ENCODE measurements at regions not wholly inside any gene's neighbourhood (a gene's known extent, or its start where the extent isn't known, plus 50 kb on each side); places are given as distances from the start of the nearest gene placed in this dataset.

DNA sequence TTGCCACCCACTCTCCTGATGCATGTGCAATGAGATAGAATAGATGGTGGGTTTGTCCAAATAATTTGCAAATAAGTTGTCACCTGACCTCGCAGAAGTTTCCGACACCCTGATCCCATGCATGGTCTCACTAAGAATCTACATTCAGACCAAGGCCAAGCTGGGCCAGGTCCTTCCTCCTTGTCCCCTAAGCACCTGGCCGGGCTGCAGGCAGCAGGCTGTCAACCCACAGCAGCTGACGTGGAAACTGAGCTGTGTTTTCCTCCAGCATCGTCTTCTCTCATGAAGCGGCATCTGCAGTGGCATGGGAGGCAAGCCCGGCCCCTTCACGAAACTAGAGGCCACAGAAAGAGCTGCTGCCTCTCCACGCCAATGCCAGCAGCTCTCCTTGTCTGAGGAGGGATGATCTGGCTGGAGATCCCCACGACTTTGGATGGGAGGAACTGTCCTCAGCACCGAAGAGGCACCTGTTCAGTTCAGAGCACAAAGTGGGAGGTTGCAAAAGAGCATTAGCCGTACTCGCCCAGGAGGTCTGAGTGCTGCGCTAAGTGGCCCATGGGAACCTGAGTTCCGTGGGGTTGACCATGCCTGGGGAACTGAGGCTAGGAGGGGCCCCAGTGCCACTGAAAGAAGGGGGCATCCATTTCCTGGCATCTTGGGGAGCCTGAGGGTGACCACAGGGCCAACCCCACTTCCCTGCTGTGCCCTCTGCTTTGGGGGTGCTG lies 110.5 kb upstream of the INSIG1 start:
- TF ChIP-seq POLR2A (IDR thresholded peaks at IDR 0.05) (no peak), POLR2AphosphoS5 (IDR thresholded peaks at IDR 0.05) (no peak), EP300 (IDR thresholded peaks at IDR 0.05; ENCODE audit: low read depth) (no peak)
- TF ChIP-seq, protein P1, sequence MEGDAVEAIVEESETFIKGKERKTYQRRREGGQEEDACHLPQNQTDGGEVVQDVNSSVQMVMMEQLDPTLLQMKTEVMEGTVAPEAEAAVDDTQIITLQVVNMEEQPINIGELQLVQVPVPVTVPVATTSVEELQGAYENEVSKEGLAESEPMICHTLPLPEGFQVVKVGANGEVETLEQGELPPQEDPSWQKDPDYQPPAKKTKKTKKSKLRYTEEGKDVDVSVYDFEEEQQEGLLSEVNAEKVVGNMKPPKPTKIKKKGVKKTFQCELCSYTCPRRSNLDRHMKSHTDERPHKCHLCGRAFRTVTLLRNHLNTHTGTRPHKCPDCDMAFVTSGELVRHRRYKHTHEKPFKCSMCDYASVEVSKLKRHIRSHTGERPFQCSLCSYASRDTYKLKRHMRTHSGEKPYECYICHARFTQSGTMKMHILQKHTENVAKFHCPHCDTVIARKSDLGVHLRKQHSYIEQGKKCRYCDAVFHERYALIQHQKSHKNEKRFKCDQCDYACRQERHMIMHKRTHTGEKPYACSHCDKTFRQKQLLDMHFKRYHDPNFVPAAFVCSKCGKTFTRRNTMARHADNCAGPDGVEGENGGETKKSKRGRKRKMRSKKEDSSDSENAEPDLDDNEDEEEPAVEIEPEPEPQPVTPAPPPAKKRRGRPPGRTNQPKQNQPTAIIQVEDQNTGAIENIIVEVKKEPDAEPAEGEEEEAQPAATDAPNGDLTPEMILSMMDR (IDR thresholded peaks at IDR 0.05), result no peak
- Histone ChIP-seq H3K27me3 (peaks cover 14% of the 10 kb centered on the region), H3K4me3 (no peak overlapping the region), H3K9me3 (peaks cover 20 to 21% of the 10 kb centered on the region in 2 donors), H3K27ac (no peak overlapping the region), H3K4me1 (no peaks in the 10 kb centered on the region), H3K36me3 (no peaks in the 10 kb centered on the region)
- DNase-seq, result no peak
- in situ Hi-C loops (cut with MboI; ENCODE audit: low pct_ligation_motif_present in 1 of 4, low pct_unique_long_range_greater_than_20kb in 1 of 4, low sequenced_read_pairs in 3 of 4) (loop anchor here (10.0 to 25.0 kb wide), 3 partner anchors 150 to 275 kb away; no protein-coding TSS in a partner anchor), intact Hi-C loops (cut with DNase I; ENCODE audit: low total_unique reads) (loop anchor here (5.0 kb wide), 1 partner anchor 165 kb away; no protein-coding TSS in a partner anchor)
- 75% methylated on average over 14 of the region's 15 CpGs; no CpG with 5 or more reads in 1 of the 2 donors for WGBS, 2 donors (ENCODE audit: low coverage in 1 of 2)

DNA sequence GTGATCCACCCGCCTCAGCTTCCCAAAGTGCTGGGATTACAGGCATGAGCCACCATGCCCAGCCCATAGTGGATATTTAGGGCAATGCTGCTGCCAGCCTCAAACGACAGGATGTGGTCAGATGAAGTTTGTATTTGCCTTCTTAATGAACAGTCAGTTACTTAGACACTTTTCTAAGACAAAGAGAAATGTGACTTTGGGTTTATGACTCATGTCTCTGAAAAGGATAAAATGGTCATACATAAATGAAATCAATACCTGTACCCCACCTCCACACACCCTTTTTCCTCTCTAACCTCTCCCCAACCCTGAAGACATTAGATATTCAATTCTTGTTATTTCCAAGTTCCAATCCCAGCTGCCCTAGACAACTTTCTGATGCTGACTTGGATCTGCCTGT lies 109.3 kb upstream of the INSIG1 start:
- H3K27ac ChIP-seq, result no peak overlapping the region
- 75% methylated on average over 2 of the region's 2 CpGs; no CpG with 5 or more reads in 1 of the 2 donors for WGBS, 2 donors (ENCODE audit: low coverage in 1 of 2)
- H3K4me3 ChIP-seq, result no peak overlapping the region
- H3K4me1 ChIP-seq, result no peaks in the 10 kb centered on the region
- TF ChIP-seq, protein P1 (IDR thresholded peaks at IDR 0.05), result no peak
- TF ChIP-seq EP300 (IDR thresholded peaks at IDR 0.05; ENCODE audit: low read depth) (no peak), POLR2AphosphoS5 (IDR thresholded peaks at IDR 0.05) (no peak), POLR2A (IDR thresholded peaks at IDR 0.05) (no peak)
- intact Hi-C loops (cut with DNase I; ENCODE audit: low total_unique reads), result loop anchor here (5.0 kb wide), 1 partner anchor 164 kb away; no protein-coding TSS in a partner anchor
- no peaks in the 10 kb centered on the region for H3K36me3 ChIP-seq
- DNase-seq, result no peak
- in situ Hi-C loops (cut with MboI; ENCODE audit: low pct_ligation_motif_present in 1 of 4, low pct_unique_long_range_greater_than_20kb in 1 of 4, low sequenced_read_pairs in 3 of 4), result loop anchor here (10.0 to 25.0 kb wide), 3 partner anchors 149 to 276 kb away; no protein-coding TSS in a partner anchor
- H3K9me3 ChIP-seq, result peaks cover 20 to 21% of the 10 kb centered on the region in 2 donors
- peaks cover 18% of the 10 kb centered on the region for H3K27me3 ChIP-seq

DNA sequence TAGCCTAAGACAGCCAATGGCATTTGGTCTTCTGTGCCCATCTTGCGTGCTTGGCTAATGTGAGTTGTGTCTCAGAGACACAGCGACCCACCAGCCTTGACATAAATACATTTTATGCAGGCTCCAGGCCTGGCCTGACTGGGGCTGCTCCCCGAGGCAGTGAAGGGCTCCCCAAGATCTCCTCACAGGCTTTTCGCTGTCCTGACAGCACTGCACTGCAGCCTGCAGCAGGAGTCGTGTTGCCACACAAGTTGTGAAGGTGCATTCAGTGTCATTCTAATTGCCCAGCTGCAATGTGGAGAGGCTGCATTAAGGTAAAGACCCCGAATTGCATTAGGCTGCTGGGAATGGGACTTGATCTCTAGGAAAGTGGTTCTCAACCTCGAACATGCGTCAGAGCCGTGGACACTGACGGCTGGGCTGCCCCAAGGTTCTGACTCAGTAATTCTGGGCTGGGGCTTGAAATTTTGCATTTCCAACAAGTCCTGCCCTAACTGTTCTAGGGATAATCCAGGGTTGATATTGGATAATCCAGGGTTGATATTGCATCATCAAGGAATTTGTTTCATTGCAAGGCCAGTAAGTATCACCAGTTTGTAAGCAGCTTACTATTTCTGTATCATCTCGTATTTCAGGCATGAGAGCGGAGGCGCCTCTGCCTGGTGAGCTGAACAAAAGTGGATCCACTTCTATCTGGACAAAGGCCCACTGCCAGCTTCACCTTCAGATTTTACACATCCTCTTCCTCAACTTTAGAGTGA lies 108.7 kb upstream of the INSIG1 start:
- Histone ChIP-seq H3K27me3 (peaks cover 18% of the 10 kb centered on the region), H3K4me1 (no peaks in the 10 kb centered on the region), H3K36me3 (no peaks in the 10 kb centered on the region), H3K27ac (no peak overlapping the region), H3K4me3 (no peak overlapping the region), H3K9me3 (peaks cover 20 to 21% of the 10 kb centered on the region in 2 donors)
- in situ Hi-C loops (cut with MboI; ENCODE audit: low pct_ligation_motif_present in 1 of 4, low pct_unique_long_range_greater_than_20kb in 1 of 4, low sequenced_read_pairs in 3 of 4), result loop anchor here (10.0 to 25.0 kb wide), 3 partner anchors 148 to 277 kb away; no protein-coding TSS in a partner anchor
- DNase-seq, result no peak
- TF ChIP-seq POLR2AphosphoS5 (IDR thresholded peaks at IDR 0.05) (no peak), EP300 (IDR thresholded peaks at IDR 0.05; ENCODE audit: low read depth) (no peak), POLR2A (IDR thresholded peaks at IDR 0.05) (no peak)
- TF ChIP-seq, protein P1 (IDR thresholded peaks at IDR 0.05), result no peak
- intact Hi-C loops (cut with DNase I; ENCODE audit: low total_unique reads), result loop anchor here (5.0 kb wide), 1 partner anchor 163 kb away; no protein-coding TSS in a partner anchor
- WGBS, 2 donors (ENCODE audit: low coverage in 1 of 2), result 82 to 96% methylated on average over 3 to 13 of the region's 13 CpGs

DNA sequence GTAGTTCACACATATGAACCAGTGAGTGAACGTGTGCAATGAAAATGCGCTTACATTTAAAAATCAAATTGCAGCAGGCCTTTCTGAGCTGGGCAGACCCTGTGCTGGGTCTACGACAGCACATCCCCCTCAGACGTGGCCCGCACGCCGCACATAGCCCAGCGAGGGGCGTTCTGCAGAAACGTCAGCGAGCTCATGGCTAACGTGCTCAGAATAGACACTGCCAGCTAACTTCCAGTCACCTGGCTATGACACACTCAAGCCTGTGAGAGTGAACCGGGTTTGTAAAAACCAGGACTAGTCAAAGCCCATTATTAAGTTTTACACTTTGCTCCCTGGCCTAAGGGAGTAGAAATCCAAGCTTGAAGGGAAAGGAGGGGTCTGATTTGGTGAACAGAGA lies 108.1 kb upstream of the INSIG1 start:
- no peaks in the 10 kb centered on the region for H3K36me3 ChIP-seq
- intact Hi-C loops (cut with DNase I; ENCODE audit: low total_unique reads), result loop anchor here (5.0 kb wide), 1 partner anchor 163 kb away; no protein-coding TSS in a partner anchor
- no peak for DNase-seq
- no peaks in the 10 kb centered on the region for H3K4me1 ChIP-seq
- H3K27ac ChIP-seq, result no peak overlapping the region
- TF ChIP-seq EP300 (IDR thresholded peaks at IDR 0.05; ENCODE audit: low read depth) (no peak), POLR2A (IDR thresholded peaks at IDR 0.05) (no peak), POLR2AphosphoS5 (IDR thresholded peaks at IDR 0.05) (no peak)
- TF ChIP-seq, protein P1 (IDR thresholded peaks at IDR 0.05), result no peak
- 0 to 80% methylated on average over 1 to 13 of the region's 13 CpGs for WGBS, 2 donors (ENCODE audit: low coverage in 1 of 2)
- peaks cover 17 to 19% of the 10 kb centered on the region in 2 donors for H3K9me3 ChIP-seq
- in situ Hi-C loops (cut with MboI; ENCODE audit: low pct_ligation_motif_present in 1 of 4, low pct_unique_long_range_greater_than_20kb in 1 of 4, low sequenced_read_pairs in 3 of 4), result loop anchor here (10.0 to 25.0 kb wide), 3 partner anchors 148 to 277 kb away; no protein-coding TSS in a partner anchor
- peaks cover 19% of the 10 kb centered on the region for H3K27me3 ChIP-seq
- no peak overlapping the region for H3K4me3 ChIP-seq
